ENCODE measurements at regions not wholly inside any gene's neighbourhood (a gene's known extent, or its start where the extent isn't known, plus 50 kb on each side); places are given as distances from the start of the nearest gene placed in this dataset.

GRCh38 chrY:12358337-12358736 is 342.7 kb upstream of the USP9Y start:
- no peaks in the 10 kb centered on the region for H3K4me1 ChIP-seq (ENCODE audit: control insufficient read depth, extremely low read depth, insufficient read depth, low read length)
- H3K27me3 ChIP-seq (ENCODE audit: control insufficient read depth in 2 of 2, insufficient read depth in 2 of 2, low read length in 2 of 2) = no peaks in the 10 kb centered on the region
- no peaks in the 10 kb centered on the region for H3K9me1 ChIP-seq (replicated peaks; ENCODE audit: control insufficient read depth, extremely low read depth, insufficient read depth, low read length)
- no peak overlapping the region for H3K4me2 ChIP-seq (ENCODE audit: insufficient read depth, low read length)
- H3K36me3 ChIP-seq (ENCODE audit: control insufficient read depth in 2 of 2, extremely low read depth in 1 of 2, insufficient read depth in 2 of 2, low read length in 2 of 2) = no peaks in the 10 kb centered on the region
- H4K20me1 ChIP-seq (replicated peaks; ENCODE audit: control insufficient read depth, extremely low read depth, insufficient read depth, low read length) = no peaks in the 10 kb centered on the region
- no peak overlapping the region for H3K4me3 ChIP-seq (replicated peaks in 1 of 3; ENCODE audit: insufficient read depth in 1 of 3, low read depth in 1 of 3, low read length in 3 of 3)
- POLR2A ChIA-PET = no interaction called here
- no peak overlapping the region for H3K9ac ChIP-seq (replicated peaks; ENCODE audit: extremely low read depth, insufficient read depth, low read length)
- no TSS peak for BruUV-seq (replicated peaks)
- no peak for TF ChIP-seq JUN (IDR thresholded peaks at IDR 0.05; ENCODE audit: borderline replicate concordance, insufficient read depth, insufficient read length, low read depth)
- no peak for TF ChIP-seq POLR2A (IDR thresholded peaks at IDR 0.05; ENCODE audit: low read depth, low read length)
- no peak for TF ChIP-seq POLR2AphosphoS5 (IDR thresholded peaks at IDR 0.05; ENCODE audit: insufficient read depth, low read depth, low read length)
- no peak for TF ChIP-seq EZH2 (IDR thresholded peaks at IDR 0.05; ENCODE audit: borderline replicate concordance, low read depth, low read length, severe bottlenecking)
- no peak for TF ChIP-seq CTCF (IDR thresholded peaks at IDR 0.05; ENCODE audit: extremely low read depth in 1 of 2, insufficient read depth in 1 of 2, low read depth in 1 of 2, low read length in 2 of 2)
- no peak for TF ChIP-seq FOS (IDR thresholded peaks at IDR 0.05; ENCODE audit: borderline replicate concordance, insufficient read depth, low read length)
- TF ChIP-seq MYC (IDR thresholded peaks at IDR 0.05; ENCODE audit: low read depth, low read length) = no peak
- no peak for TF ChIP-seq MAX (IDR thresholded peaks at IDR 0.05; ENCODE audit: insufficient read depth, insufficient read length)
- TF ChIP-seq GATA2 (IDR thresholded peaks at IDR 0.05; ENCODE audit: insufficient read depth, insufficient read length, low read depth, low read length) = no peak
- no peak overlapping the region for H2AFZ ChIP-seq (ENCODE audit: low read depth, low read length)
- no peaks in the 10 kb centered on the region for H3K79me2 ChIP-seq (ENCODE audit: control insufficient read depth, insufficient read depth, low read length)
- DNase-seq (ENCODE audit: low read depth, low spot score) = no peak
- dilution Hi-C loops (cut with MboI; ENCODE audit: extremely low pct_ligation_motif_present, low sequenced_read_pairs) = no loop called here
- CTCF ChIA-PET = no interaction called here
- no peak overlapping the region for H3K27ac ChIP-seq (ENCODE audit: insufficient read depth, low read depth, low read length)
- intact Hi-C loops (cut with micrococcal nuclease) = no loop called here
- no peak for FAIRE-seq
- no peaks in the 10 kb centered on the region for H3K9me3 ChIP-seq (replicated peaks; ENCODE audit: control insufficient read depth, insufficient read depth, low read length)

Data from endothelial cell of umbilical vein (primary cell).